ENCODE measurements at regions not wholly inside any gene's neighbourhood (a gene's known extent, or its start where the extent isn't known, plus 50 kb on each side); places are given as distances from the start of the nearest gene placed in this dataset.
"Not testable (repeated sequence)": the region's sequence is repeated elsewhere in the genome, so short reads cannot be mapped to it uniquely, and the experiment has no call there.

- WGBS, 2 donors, result 63 to 67% methylated on average over 3 of the region's 3 CpGs
- Histone ChIP-seq H3K36me3 (no peaks in the 10 kb centered on the region), H3K4me1 (no peaks in the 10 kb centered on the region), H3K27me3 (no peaks in the 10 kb centered on the region), H3K27ac (no peak overlapping the region), H3K4me3 (no peak overlapping the region), H3K9me3 (no peaks in the 10 kb centered on the region)
- ATAC-seq (no peak), DNase-seq (no peak), FAIRE-seq (no peak)
- intact Hi-C loops (cut with DNase I), result no loop called here
- TF ChIP-seq CTCF (IDR thresholded peaks at IDR 0.05), result no peak
These were observed 1630.0 kb downstream of the STIM2 start for GRCh38 chr4:28490669-28491068.

GRCh38 chr4:28505064-28505463 is 1644.4 kb downstream of the STIM2 start:
- H3K9me3 ChIP-seq, result no peaks in the 10 kb centered on the region
- no peaks in the 10 kb centered on the region for H3K36me3 ChIP-seq
- ATAC-seq (no peak), DNase-seq (no peak), FAIRE-seq (no peak)
- intact Hi-C loops (cut with DNase I), result no loop called here
- H3K27me3 ChIP-seq, result no peaks in the 10 kb centered on the region
- H3K4me3 ChIP-seq, result no peak overlapping the region
- no peak for TF ChIP-seq CTCF (IDR thresholded peaks at IDR 0.05)
- no peaks in the 10 kb centered on the region for H3K4me1 ChIP-seq
- WGBS, 2 donors, result 61 to 72% methylated on average over 4 of the region's 4 CpGs
- H3K27ac ChIP-seq, result no peak overlapping the region

- no peak for TF ChIP-seq CTCF (IDR thresholded peaks at IDR 0.05)
- Histone ChIP-seq H3K36me3 (no peaks in the 10 kb centered on the region), H3K4me3 (no peak overlapping the region), H3K27me3 (no peaks in the 10 kb centered on the region), H3K4me1 (no peaks in the 10 kb centered on the region), H3K27ac (no peak overlapping the region), H3K9me3 (no peaks in the 10 kb centered on the region)
- intact Hi-C loops (cut with DNase I), result no loop called here
- WGBS, 2 donors, result 71 to 87% methylated on average over 9 of the region's 9 CpGs
- FAIRE-seq, result no peak
- DNase-seq, result no peak
- ATAC-seq, result no peak
These were observed 1648.0 kb downstream of the STIM2 start for GRCh38 chr4:28508636-28509035.

GRCh38 chr4:28514766-28515165 is 1654.1 kb downstream of the STIM2 start:
- peak in 1 of 6 donors; percentile 48 for DNase-seq
- H3K4me1 ChIP-seq; H3K9me3 ChIP-seq; FAIRE-seq; intact Hi-C loops (cut with DNase I); H3K36me3 ChIP-seq; H3K27me3 ChIP-seq; H3K27ac ChIP-seq; H3K4me3 ChIP-seq; ATAC-seq: not testable (repeated sequence)
- 86 to 88% methylated on average over 27 to 30 of the region's 30 CpGs for WGBS, 2 donors

- TF ChIP-seq CTCF (IDR thresholded peaks at IDR 0.05), result no peak
- DNase-seq (no peak), FAIRE-seq (no peak), ATAC-seq (no peak)
- WGBS, 2 donors, result 43 to 49% methylated on average over 1 of the region's 1 CpG
- Histone ChIP-seq H3K9me3 (no peaks in the 10 kb centered on the region), H3K4me3 (no peak overlapping the region), H3K4me1 (no peaks in the 10 kb centered on the region), H3K27me3 (no peaks in the 10 kb centered on the region), H3K27ac (no peak overlapping the region), H3K36me3 (no peaks in the 10 kb centered on the region)
- intact Hi-C loops (cut with DNase I), result no loop called here
These were observed 1658.0 kb downstream of the STIM2 start for GRCh38 chr4:28518561-28519165.
